ENCODE measurements at regions not wholly inside any gene's neighbourhood (a gene's known extent, or its start where the extent isn't known, plus 50 kb on each side); places are given as distances from the start of the nearest gene placed in this dataset.
"Not testable (repeated sequence)": the region's sequence is repeated elsewhere in the genome, so short reads cannot be mapped to it uniquely, and the experiment has no call there.

GRCh38 chr12:89828575-89828974 lies 119.9 kb upstream of the ATP2B1 start:
- H3K4me3 ChIP-seq (ENCODE audit: low read length) = no peak overlapping the region
- no peak for DNase-seq (ENCODE audit: low read depth)
- TF ChIP-seq, protein P1, sequence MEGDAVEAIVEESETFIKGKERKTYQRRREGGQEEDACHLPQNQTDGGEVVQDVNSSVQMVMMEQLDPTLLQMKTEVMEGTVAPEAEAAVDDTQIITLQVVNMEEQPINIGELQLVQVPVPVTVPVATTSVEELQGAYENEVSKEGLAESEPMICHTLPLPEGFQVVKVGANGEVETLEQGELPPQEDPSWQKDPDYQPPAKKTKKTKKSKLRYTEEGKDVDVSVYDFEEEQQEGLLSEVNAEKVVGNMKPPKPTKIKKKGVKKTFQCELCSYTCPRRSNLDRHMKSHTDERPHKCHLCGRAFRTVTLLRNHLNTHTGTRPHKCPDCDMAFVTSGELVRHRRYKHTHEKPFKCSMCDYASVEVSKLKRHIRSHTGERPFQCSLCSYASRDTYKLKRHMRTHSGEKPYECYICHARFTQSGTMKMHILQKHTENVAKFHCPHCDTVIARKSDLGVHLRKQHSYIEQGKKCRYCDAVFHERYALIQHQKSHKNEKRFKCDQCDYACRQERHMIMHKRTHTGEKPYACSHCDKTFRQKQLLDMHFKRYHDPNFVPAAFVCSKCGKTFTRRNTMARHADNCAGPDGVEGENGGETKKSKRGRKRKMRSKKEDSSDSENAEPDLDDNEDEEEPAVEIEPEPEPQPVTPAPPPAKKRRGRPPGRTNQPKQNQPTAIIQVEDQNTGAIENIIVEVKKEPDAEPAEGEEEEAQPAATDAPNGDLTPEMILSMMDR (IDR thresholded peaks at IDR 0.05; ENCODE audit: insufficient read depth, low read depth, low read length, missing control alignments) = no peak

DNA sequence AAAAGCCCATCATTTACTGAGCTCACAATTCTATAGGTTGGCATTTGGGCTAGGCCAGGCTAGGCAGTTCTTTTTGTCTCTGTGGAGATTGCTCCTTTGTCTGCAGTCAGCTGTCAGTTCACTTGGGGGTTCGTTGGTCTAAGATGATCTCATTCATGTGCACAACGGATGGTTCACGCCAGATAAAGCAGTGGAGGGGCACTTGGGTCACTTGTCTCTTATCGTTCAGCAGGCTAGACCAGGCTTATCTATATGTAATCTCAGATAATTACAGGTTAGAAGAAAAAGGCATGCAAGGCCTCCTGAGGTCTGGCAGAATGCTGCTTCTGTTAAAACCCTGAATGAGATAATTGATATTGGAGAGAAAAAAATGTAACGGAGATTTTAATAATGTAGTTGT lies 119.0 kb upstream of the ATP2B1 start:
- DNase-seq (ENCODE audit: low read depth) = no peak
- no peak overlapping the region for H3K4me3 ChIP-seq (ENCODE audit: low read length)
- TF ChIP-seq, protein P1 (IDR thresholded peaks at IDR 0.05; ENCODE audit: insufficient read depth, low read depth, low read length, missing control alignments) = no peak

DNA sequence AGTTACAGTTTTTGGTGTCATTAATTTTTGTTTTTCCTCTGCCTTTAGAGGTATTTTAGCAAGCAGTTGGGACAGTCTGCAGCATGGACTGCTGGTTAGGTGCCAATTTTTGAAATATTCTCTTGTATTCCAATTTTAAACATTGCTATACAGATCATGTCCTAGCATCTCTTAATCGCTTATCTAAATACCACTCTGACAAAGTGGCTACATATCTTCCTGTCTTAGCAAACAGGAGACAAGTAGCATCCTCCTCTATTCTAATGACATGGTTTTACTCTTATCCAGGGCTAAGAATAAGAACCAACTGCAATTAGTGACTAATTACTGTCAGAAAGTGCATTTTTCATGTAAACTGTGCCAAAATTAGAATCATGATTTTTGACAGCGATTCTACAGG lies 117.8 kb upstream of the ATP2B1 start:
- H3K4me3 ChIP-seq (ENCODE audit: low read length) = no peak overlapping the region
- DNase-seq (ENCODE audit: low read depth) = no peak
- TF ChIP-seq, protein P1 (IDR thresholded peaks at IDR 0.05; ENCODE audit: insufficient read depth, low read depth, low read length, missing control alignments) = no peak

DNA sequence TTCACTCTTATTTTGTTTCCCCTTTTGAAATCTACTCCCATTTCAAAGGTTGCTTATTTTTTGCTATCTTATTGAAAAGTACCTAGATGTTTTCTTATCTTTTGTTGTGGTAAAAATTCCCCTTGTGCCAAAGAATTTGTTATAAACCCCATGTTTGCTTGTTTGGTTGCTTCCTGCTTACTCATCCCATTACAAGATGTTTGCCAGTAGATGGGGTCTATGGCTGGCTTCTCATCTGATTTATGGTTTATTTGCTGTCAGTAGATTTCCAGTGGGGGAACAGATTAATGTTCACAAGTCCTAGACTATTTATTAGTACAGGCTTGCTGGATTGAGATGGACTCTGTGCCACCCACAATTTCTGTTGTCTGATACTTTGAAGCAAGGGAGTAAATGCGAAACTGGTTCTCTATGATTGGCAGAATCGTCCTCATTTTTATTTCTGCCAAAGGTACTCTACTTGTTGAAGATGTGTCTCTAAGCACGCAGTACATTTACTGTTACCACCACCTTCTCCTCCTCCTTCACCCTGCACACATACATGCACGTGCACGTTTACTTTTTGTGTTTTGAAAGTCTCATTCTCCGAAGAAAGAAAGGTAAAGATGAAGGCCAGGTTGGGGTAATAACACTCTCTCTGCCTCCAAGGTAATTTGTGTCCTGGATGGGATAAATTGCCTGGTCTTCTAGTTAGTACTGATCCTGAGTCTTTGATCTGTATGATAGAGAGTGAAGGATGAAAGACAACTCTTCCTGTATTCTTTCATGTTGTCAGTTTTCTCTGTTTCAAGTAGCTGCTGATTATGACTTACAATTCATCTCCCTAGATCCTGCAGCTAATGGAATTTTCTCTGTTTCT lies 117.2 kb upstream of the ATP2B1 start:
- peak; percentile 16 for DNase-seq (ENCODE audit: low read depth)
- TF ChIP-seq, protein P1 (IDR thresholded peaks at IDR 0.05; ENCODE audit: insufficient read depth, low read depth, low read length, missing control alignments) = no peak
- H3K4me3 ChIP-seq (ENCODE audit: low read length) = no peak overlapping the region

DNA sequence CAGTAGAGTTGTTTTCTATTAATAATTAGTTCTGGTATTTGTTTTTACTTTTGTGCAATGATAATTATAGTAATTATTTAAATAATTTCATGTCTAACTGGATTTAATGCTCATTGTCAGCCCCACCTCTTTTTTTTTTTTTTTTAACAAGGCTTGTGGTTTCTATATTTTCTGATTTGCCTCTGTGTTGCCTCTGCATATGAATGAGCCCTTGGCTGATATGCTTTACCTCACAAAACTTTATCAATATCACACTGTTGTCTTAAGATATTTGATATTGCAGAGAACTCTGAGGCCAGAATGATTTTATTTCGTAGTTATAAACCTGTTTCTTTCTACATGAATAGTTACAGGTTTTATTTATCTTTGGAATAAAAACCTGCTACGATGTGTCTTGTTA lies 116.2 kb upstream of the ATP2B1 start:
- TF ChIP-seq, protein P1 (IDR thresholded peaks at IDR 0.05; ENCODE audit: insufficient read depth, low read depth, low read length, missing control alignments) = no peak
- no peak for DNase-seq (ENCODE audit: low read depth)
- H3K4me3 ChIP-seq (ENCODE audit: low read length) = no peak overlapping the region

GRCh38 chr12:89822992-89823391 lies 114.4 kb upstream of the ATP2B1 start:
- H3K4me3 ChIP-seq (ENCODE audit: low read length); DNase-seq (ENCODE audit: low read depth): not testable (repeated sequence)

GRCh38 chr12:89821896-89822295 lies 113.3 kb upstream of the ATP2B1 start:
- peak; percentile 61 for DNase-seq (ENCODE audit: low read depth)
- TF ChIP-seq, protein P1 (IDR thresholded peaks at IDR 0.05; ENCODE audit: insufficient read depth, low read depth, low read length, missing control alignments) = no peak
- no peak overlapping the region for H3K4me3 ChIP-seq (ENCODE audit: low read length)
